Gastrocnemius medialis (tissue), 4 donors: ENCODE measurements at regions not wholly inside any gene's neighbourhood (a gene's known extent, or its start where the extent isn't known, plus 50 kb on each side); places are given as distances from the start of the nearest gene placed in this dataset.

ENCODE experiments used
- ATAC-seq, 2 donors: fragments of 150-250 bp; one replicate each; pipeline ENCODE4 v1.9.1; 2016
- DNase-seq, 2 donors: peaks; one replicate each; pipeline ENCODE4 v3.0.0-alpha.2; 2019
- H3K27ac ChIP-seq, 4 donors: fragments of 200-600 bp; sonication (generic); 1 replicate in 1 of 4; 2 replicates in 3 of 4; pipeline ENCODE4 v1.5.1; 2016 to 2018; ENCODE audit warnings: mild to moderate bottlenecking in 2 of 4, moderate library complexity in 1 of 4
- H3K27me3 ChIP-seq, 3 donors: fragments of 200-600 bp; sonication (generic) in 2 of 3; 1 replicate in 1 of 3; 2 replicates in 2 of 3; pipeline versions ENCODE4 v1.5.1 to v1.6.0; 2016 to 2019; ENCODE audit warnings: mild to moderate bottlenecking in 1 of 3, moderate library complexity in 1 of 3
- H3K36me3 ChIP-seq, 2 donors: fragments of 200-600 bp; sonication (generic) in 1 of 2; one replicate each; pipeline ENCODE4 v1.5.1; 2017 to 2018
- H3K4me1 ChIP-seq, 2 donors: fragments of 200-600 bp; sonication (generic) in 1 of 2; one replicate each; pipeline ENCODE4 v1.5.1; 2016 to 2017; ENCODE audit warnings: mild to moderate bottlenecking in 2 of 2
- H3K4me3 ChIP-seq, 4 donors: fragments of 200-600 bp; sonication (generic) in 3 of 4; 1 replicate in 1 of 4; 2 replicates in 3 of 4; pipeline ENCODE4 v1.5.1; 2016 to 2019; ENCODE audit warnings: mild to moderate bottlenecking in 2 of 4
- H3K9me3 ChIP-seq, 3 donors: fragments of 200-600 bp; sonication (generic) in 2 of 3; 1 replicate in 1 of 3; 2 replicates in 2 of 3; pipeline ENCODE4 v1.5.1; 2016 to 2019
- POLR2A ChIP-seq, 2 donors: fragments of 450-650 bp; IDR thresholded peaks; one replicate each; pipeline ENCODE4 v1.6.1; 2017; ENCODE audit warnings: antibody characterized with exemption in 2 of 2, mild to moderate bottlenecking in 2 of 2, moderate library complexity in 2 of 2
- in situ Hi-C, 4 donors: fragments of 200-750 bp; cut with MboI; loops; one replicate each; pipeline versions ENCODE4 v1.15.0 to v1.8.0; 2017; ENCODE audit warnings: low sequenced_read_pairs in 4 of 4
- intact Hi-C: fragments of 100-400 bp; cut with DNase I; formaldehyde crosslinking; loops from one replicate; pipeline ENCODE4 v1.15.1; 2023; ENCODE audit warnings: low total_unique reads
- TF ChIP-seq, protein P1 (sequence below), 5 experiments: fragments of 450-650 bp in 3 of 5; fragments of 200-600 bp in 2 of 5; sonication (generic) in 2 of 5; IDR thresholded peaks in 4 of 5; conservative IDR thresholded peaks in 1 of 5; 1 replicate in 4 of 5; 2 replicates in 1 of 5; pipeline ENCODE4 v1.5.1; 2016 to 2019; ENCODE audit warnings: antibody characterized with exemption in 5 of 5, mild to moderate bottlenecking in 3 of 5, moderate library complexity in 3 of 5

DNA sequence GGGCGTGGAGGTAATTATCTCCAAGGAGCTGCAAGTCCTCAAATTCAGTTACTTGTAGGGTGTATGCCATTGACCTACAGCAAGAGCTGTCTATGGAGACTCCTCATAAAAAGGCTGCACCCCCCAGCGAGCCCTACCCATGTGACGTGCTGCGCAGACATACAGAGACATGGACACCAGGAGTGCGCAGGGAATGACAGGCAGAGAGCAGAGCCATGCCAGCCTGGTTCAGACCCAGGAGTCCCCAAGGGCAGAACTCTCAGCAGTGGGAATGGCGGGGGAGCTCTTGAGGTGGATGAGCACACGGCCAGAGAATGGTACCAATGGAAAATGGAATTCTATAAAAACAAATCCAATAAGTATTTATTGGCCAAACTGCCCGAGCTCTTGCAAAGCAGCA lies 310.1 kb downstream of the MYCN start:
- no peak overlapping the region for H3K4me3 ChIP-seq
- no peak for DNase-seq
- no peaks in the 10 kb centered on the region for H3K36me3 ChIP-seq
- H3K4me1 ChIP-seq: peaks cover 0 to 5% of the 10 kb centered on the region in 2 donors
- no peaks in the 10 kb centered on the region for H3K27me3 ChIP-seq
- intact Hi-C loops: no loop called here
- no peaks in the 10 kb centered on the region for H3K9me3 ChIP-seq
- ATAC-seq: no peak
- TF ChIP-seq, protein P1, sequence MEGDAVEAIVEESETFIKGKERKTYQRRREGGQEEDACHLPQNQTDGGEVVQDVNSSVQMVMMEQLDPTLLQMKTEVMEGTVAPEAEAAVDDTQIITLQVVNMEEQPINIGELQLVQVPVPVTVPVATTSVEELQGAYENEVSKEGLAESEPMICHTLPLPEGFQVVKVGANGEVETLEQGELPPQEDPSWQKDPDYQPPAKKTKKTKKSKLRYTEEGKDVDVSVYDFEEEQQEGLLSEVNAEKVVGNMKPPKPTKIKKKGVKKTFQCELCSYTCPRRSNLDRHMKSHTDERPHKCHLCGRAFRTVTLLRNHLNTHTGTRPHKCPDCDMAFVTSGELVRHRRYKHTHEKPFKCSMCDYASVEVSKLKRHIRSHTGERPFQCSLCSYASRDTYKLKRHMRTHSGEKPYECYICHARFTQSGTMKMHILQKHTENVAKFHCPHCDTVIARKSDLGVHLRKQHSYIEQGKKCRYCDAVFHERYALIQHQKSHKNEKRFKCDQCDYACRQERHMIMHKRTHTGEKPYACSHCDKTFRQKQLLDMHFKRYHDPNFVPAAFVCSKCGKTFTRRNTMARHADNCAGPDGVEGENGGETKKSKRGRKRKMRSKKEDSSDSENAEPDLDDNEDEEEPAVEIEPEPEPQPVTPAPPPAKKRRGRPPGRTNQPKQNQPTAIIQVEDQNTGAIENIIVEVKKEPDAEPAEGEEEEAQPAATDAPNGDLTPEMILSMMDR (IDR thresholded peaks at IDR 0.05 in 4 of 5, conservative IDR thresholded peaks at IDR 0.05 in 1 of 5): no peak
- TF ChIP-seq POLR2A (IDR thresholded peaks at IDR 0.05): no peak
- in situ Hi-C loops: no loop called here
- no peak overlapping the region for H3K27ac ChIP-seq

DNA sequence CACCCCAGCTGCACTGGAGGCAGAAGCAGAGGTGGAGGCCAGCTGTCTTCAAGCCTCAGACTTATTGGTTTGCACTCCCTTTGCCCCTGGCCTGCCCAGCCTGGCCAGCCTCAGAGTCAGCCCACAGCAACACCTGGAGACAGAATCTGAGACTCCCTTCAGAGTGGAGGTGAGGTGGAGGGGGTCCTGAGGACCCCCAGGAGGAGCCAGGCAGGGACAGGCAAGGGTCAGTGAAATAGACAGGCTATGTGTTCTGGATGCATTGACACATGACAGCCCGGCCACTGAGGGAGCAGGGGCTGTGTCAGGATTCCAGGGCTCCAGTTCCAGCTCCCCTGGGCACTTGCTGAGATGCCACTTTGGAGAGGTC lies 309.7 kb downstream of the MYCN start:
- intact Hi-C loops: no loop called here
- peaks cover 0 to 5% of the 10 kb centered on the region in 2 donors for H3K4me1 ChIP-seq
- no peaks in the 10 kb centered on the region for H3K36me3 ChIP-seq
- no peaks in the 10 kb centered on the region for H3K9me3 ChIP-seq
- TF ChIP-seq, protein P1 (IDR thresholded peaks at IDR 0.05 in 4 of 5, conservative IDR thresholded peaks at IDR 0.05 in 1 of 5): no peak
- no peak for TF ChIP-seq POLR2A (IDR thresholded peaks at IDR 0.05)
- in situ Hi-C loops: no loop called here
- no peak for DNase-seq
- H3K27me3 ChIP-seq: no peaks in the 10 kb centered on the region
- no peak for ATAC-seq
- H3K4me3 ChIP-seq: no peak overlapping the region
- H3K27ac ChIP-seq: no peak overlapping the region

DNA sequence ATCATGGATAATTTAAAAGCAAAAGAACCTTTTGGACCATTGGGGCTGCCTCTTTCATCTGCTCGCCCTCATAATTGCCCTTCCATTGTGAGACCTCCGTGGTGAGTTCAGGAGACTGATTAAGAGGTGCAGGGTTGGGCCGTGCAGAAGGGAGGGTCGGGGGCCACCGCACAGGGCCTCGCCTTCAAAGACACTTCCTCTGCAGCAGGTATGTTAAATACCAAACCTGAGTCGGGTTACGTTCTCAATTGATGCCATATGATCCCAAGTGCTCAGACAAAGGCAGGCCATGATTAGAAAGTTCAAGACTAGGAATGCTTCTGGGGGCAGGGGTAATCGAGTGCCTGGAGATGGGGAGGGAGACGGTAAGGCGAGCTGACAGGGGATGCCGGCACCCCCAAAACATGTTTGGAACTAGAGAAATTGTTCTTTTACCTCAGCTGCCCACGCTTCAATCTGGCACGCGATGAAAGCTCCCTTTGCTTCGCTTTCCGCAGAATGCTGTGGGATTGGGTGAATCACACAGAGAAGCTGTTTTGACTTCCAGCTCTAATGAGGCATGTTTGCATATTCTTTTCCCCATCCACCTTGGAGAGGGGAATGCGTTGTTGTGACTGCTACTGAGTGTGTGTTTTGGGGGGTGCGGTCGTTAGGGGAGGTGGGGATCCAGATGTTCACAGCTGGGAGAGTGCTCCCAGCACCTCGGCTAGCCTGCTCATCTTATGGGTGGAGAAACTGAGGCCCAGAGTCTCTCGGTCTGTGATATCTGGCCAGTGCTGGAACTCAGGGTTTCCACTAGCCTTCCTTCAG lies 309.1 kb downstream of the MYCN start:
- in situ Hi-C loops (no loop called here), intact Hi-C loops (no loop called here)
- Histone ChIP-seq H3K4me3 (no peak overlapping the region), H3K4me1 (peaks cover 0 to 5% of the 10 kb centered on the region in 2 donors), H3K9me3 (no peaks in the 10 kb centered on the region), H3K27me3 (no peaks in the 10 kb centered on the region), H3K36me3 (no peaks in the 10 kb centered on the region), H3K27ac (no peak overlapping the region)
- DNase-seq (no peak), ATAC-seq (no peak)
- no peak for TF ChIP-seq POLR2A (IDR thresholded peaks at IDR 0.05)
- TF ChIP-seq, protein P1 (IDR thresholded peaks at IDR 0.05 in 4 of 5, conservative IDR thresholded peaks at IDR 0.05 in 1 of 5): no peak

DNA sequence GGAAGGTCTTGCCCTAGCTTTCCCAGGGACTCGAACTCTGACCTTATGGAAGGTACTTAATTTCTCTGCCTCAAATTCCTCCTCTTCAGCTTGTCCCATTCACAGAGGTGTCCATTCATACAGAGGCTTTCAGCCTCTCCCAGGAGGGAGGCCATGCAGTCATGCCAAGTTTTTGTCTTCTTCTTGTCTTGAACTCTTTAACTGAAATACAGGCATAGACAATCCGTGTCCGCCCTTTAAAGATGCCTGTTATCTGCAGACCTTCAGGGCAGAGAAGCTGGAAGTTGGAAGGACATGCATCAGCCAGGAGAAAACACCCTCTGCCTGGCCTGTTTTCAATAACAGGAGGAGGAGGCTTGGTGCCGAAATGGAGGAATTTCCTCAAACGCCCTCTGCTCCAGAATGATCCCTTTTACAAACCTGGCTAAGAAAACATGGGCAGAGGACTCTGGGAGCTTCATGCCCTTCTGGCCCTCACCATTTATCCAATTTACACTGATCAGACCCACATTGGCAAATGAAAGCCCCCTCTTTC lies 308.3 kb downstream of the MYCN start:
- no peak overlapping the region for H3K4me3 ChIP-seq
- intact Hi-C loops (no loop called here), in situ Hi-C loops (no loop called here)
- H3K4me1 ChIP-seq: peaks cover 0 to 5% of the 10 kb centered on the region in 2 donors
- no peak overlapping the region for H3K27ac ChIP-seq
- DNase-seq (no peak), ATAC-seq (no peak)
- TF ChIP-seq, protein P1 (IDR thresholded peaks at IDR 0.05 in 4 of 5, conservative IDR thresholded peaks at IDR 0.05 in 1 of 5): no peak
- no peak for TF ChIP-seq POLR2A (IDR thresholded peaks at IDR 0.05)
- H3K36me3 ChIP-seq: no peaks in the 10 kb centered on the region
- H3K27me3 ChIP-seq: no peaks in the 10 kb centered on the region
- no peaks in the 10 kb centered on the region for H3K9me3 ChIP-seq
